Activated CD8-positive, alpha-beta T cell treated with anti-CD3 and anti-CD28 coated beads for 36 hours (primary cell): ENCODE measurements at regions not wholly inside any gene's neighbourhood (a gene's known extent, or its start where the extent isn't known, plus 50 kb on each side); places are given as distances from the start of the nearest gene placed in this dataset.
A peak's percentile ranks its signal among the peaks of the same experiment; 100 is the strongest.

Experiments used
- ATAC-seq: fragments of 200-7000 bp; cut with Tn5 transposase; one replicate; pipeline ENCODE4 v1.10.0; 2021; ENCODE audit warnings: mild to moderate bottlenecking, moderate library complexity
- CTCF ChIA-PET: fragments of 350-600 bp; sonication (Branson Sonifier 250); formaldehyde crosslinking; loops from one replicate; lab custom pipeline; 2021; ENCODE audit warnings: antibody characterized with exemption; lab: Charles Lee
- POLR2A ChIA-PET: fragments of 350-600 bp; sonication (Branson Sonifier 250); formaldehyde crosslinking; loops from one replicate; lab custom pipeline; 2021; ENCODE audit warnings: antibody characterized with exemption; lab: Charles Lee
- DNase-seq: peaks from one replicate; pipeline ENCODE4 v3.0.0-alpha.2; 2020
- H3K27ac Mint-ChIP-seq: one replicate; pipeline ENCODE4 v1.8.0; 2021; ENCODE audit warnings: mild to moderate bottlenecking, mixed read lengths
- H3K27me3 Mint-ChIP-seq: one replicate; pipeline ENCODE4 v1.8.0; 2021; ENCODE audit warnings: mixed read lengths
- H3K36me3 Mint-ChIP-seq: one replicate; pipeline ENCODE4 v1.8.0; 2021; ENCODE audit warnings: low read depth, mixed read lengths
- H3K4me1 Mint-ChIP-seq: one replicate; pipeline ENCODE4 v1.8.0; 2021; ENCODE audit warnings: low read depth, mixed read lengths
- H3K4me3 Mint-ChIP-seq: one replicate; pipeline ENCODE4 v1.8.0; 2021; ENCODE audit warnings: mild to moderate bottlenecking, moderate library complexity, mixed read lengths
- H3K9me3 Mint-ChIP-seq: one replicate; pipeline ENCODE4 v1.8.0; 2021; ENCODE audit warnings: mixed read lengths
- CTCF ChIP-seq: fragments of 200-600 bp; IDR thresholded peaks from one replicate; pipeline ENCODE4 v1.8.0; 2022; ENCODE audit warnings: antibody characterized with exemption, mild to moderate bottlenecking
- intact Hi-C: fragments of 100-400 bp; cut with micrococcal nuclease; formaldehyde crosslinking; loops from one replicate; pipeline ENCODE4 v1.10.0; 2022

GRCh38 chr10:23521735-23522134 is 82.9 kb downstream of the OTUD1 start:
- H3K36me3 Mint-ChIP-seq: no peaks in the 10 kb centered on the region
- intact Hi-C loops: loop anchor here (10.0 kb wide), 1 partner anchor 77 kb away; no protein-coding TSS in a partner anchor
- no peak overlapping the region for H3K27ac Mint-ChIP-seq
- DNase-seq (no peak), ATAC-seq (no peak)
- peaks cover 5% of the 10 kb centered on the region for H3K27me3 Mint-ChIP-seq
- no peak for TF ChIP-seq CTCF
- H3K4me3 Mint-ChIP-seq: no peak overlapping the region
- ChIA-PET POLR2A (interaction anchor here (0.6 kb wide), 1 partner anchor 36 kb away, joined by 5 read pairs; no protein-coding TSS in a partner anchor), CTCF (interaction anchor here (0.8 to 2.9 kb wide), 4 partner anchors 8 to 363 kb away, joined by 3 to 13 read pairs (median 4); no protein-coding TSS in a partner anchor)
- H3K9me3 Mint-ChIP-seq: no peaks in the 10 kb centered on the region
- H3K4me1 Mint-ChIP-seq: no peaks in the 10 kb centered on the region

- POLR2A ChIA-PET: no interaction called here
- Mint-ChIP-seq H3K9me3 (no peaks in the 10 kb centered on the region), H3K36me3 (no peaks in the 10 kb centered on the region)
Observed at GRCh38 chr10:23522345-23522744, 83.5 kb downstream of the OTUD1 start.

GRCh38 chr10:23523251-23523650 is 84.4 kb downstream of the OTUD1 start:
- H3K36me3 Mint-ChIP-seq: no peaks in the 10 kb centered on the region
- H3K9me3 Mint-ChIP-seq: no peaks in the 10 kb centered on the region
- H3K4me1 Mint-ChIP-seq: peaks cover 2% of the 10 kb centered on the region
- intact Hi-C loops: loop anchor here (10.0 kb wide), 1 partner anchor 78 kb away; no protein-coding TSS in a partner anchor
- ChIA-PET POLR2A (no interaction called here), CTCF (no interaction called here)
- no peak overlapping the region for H3K4me3 Mint-ChIP-seq
- no peak for TF ChIP-seq CTCF
- DNase-seq: no peak
- no peak overlapping the region for H3K27ac Mint-ChIP-seq
- peaks cover 5% of the 10 kb centered on the region for H3K27me3 Mint-ChIP-seq
- ATAC-seq: no peak

More at GRCh38 chr10:23522345-23522744, 83.5 kb downstream of the OTUD1 start:
- H3K4me1 Mint-ChIP-seq: no peaks in the 10 kb centered on the region
- no peak for DNase-seq
- peaks cover 5% of the 10 kb centered on the region for H3K27me3 Mint-ChIP-seq
- no peak overlapping the region for H3K4me3 Mint-ChIP-seq
- no peak for TF ChIP-seq CTCF
- intact Hi-C loops: loop anchor here (10.0 kb wide), 1 partner anchor 78 kb away; no protein-coding TSS in a partner anchor
- H3K27ac Mint-ChIP-seq: no peak overlapping the region
- ATAC-seq: no peak
- CTCF ChIA-PET: interaction anchor here (0.8 to 2.9 kb wide), 3 partner anchors 8 to 207 kb away, joined by 3 to 13 read pairs (median 6); no protein-coding TSS in a partner anchor

- no peak for DNase-seq
Observed at GRCh38 chr10:23525406-23525805, 86.5 kb downstream of the OTUD1 start.

More at GRCh38 chr10:23525406-23525805, 86.5 kb downstream of the OTUD1 start:
- peak; percentile 51 for ATAC-seq
- no peak overlapping the region for H3K27ac Mint-ChIP-seq
- CTCF ChIA-PET: interaction anchor here (0.6 to 3.8 kb wide), 7 partner anchors 9 to 214 kb away, joined by 3 to 27 read pairs (median 4); no protein-coding TSS in a partner anchor
- H3K36me3 Mint-ChIP-seq: no peaks in the 10 kb centered on the region
- peak; percentile 32 for TF ChIP-seq CTCF
- POLR2A ChIA-PET: no interaction called here
- H3K4me3 Mint-ChIP-seq: no peak overlapping the region
- H3K27me3 Mint-ChIP-seq: peaks cover 3% of the 10 kb centered on the region
- H3K4me1 Mint-ChIP-seq: peaks cover 5% of the 10 kb centered on the region
- H3K9me3 Mint-ChIP-seq: no peaks in the 10 kb centered on the region
- intact Hi-C loops: loop anchor here (1.0 to 10.0 kb wide), 2 partner anchors 81 to 210 kb away; no protein-coding TSS in a partner anchor
